Choroid plexus epithelial cell (primary cell): ENCODE measurements at regions not wholly inside any gene's neighbourhood (a gene's known extent, or its start where the extent isn't known, plus 50 kb on each side); places are given as distances from the start of the nearest gene placed in this dataset.
"Not testable (repeated sequence)": the region's sequence is repeated elsewhere in the genome, so short reads cannot be mapped to it uniquely, and the experiment has no call there.

Source experiments
- DNase-seq: peaks from one replicate; pipeline ENCODE4 v3.0.0-alpha.2; 2010; ENCODE audit warnings: low read depth
- H3K4me3 ChIP-seq: 2 replicates; pipeline ENCODE4 v1.5.1; 2011; ENCODE audit warnings: low read depth, mild to moderate bottlenecking, control low read depth, low read length, moderate library complexity
- CTCF ChIP-seq: conservative IDR thresholded peaks from 2 replicates; pipeline ENCODE4 v1.5.1; 2011; ENCODE audit warnings: low read depth, mild to moderate bottlenecking, control low read depth, inconsistent platforms, low read length, moderate library complexity

GRCh38 chr1:14160781-14161180, 437.7 kb upstream of the KAZN start:
- no peak for TF ChIP-seq CTCF
- DNase-seq: peak; percentile 2
- no peak overlapping the region for H3K4me3 ChIP-seq

- no peak for TF ChIP-seq CTCF
- no peak for DNase-seq
- no peak overlapping the region for H3K4me3 ChIP-seq
These were observed 435.2 kb upstream of the KAZN start for GRCh38 chr1:14163246-14163645.

- TF ChIP-seq CTCF: no peak
These were observed 433.1 kb upstream of the KAZN start for GRCh38 chr1:14165371-14165801.

GRCh38 chr1:14167884-14168283, 430.6 kb upstream of the KAZN start:
- no peak for DNase-seq
- no peak for TF ChIP-seq CTCF
- no peak overlapping the region for H3K4me3 ChIP-seq

More at GRCh38 chr1:14165371-14165801, 433.1 kb upstream of the KAZN start:
- no peak overlapping the region for H3K4me3 ChIP-seq
- DNase-seq: no peak

- no peak overlapping the region for H3K4me3 ChIP-seq
- DNase-seq: no peak
- TF ChIP-seq CTCF: no peak
These were observed 430.0 kb upstream of the KAZN start for GRCh38 chr1:14168326-14169063.

- no peak overlapping the region for H3K4me3 ChIP-seq
- no peak for TF ChIP-seq CTCF
- DNase-seq: no peak
These were observed 424.9 kb upstream of the KAZN start for GRCh38 chr1:14173598-14173997.

GRCh38 chr1:14177866-14178265, 420.6 kb upstream of the KAZN start:
- DNase-seq, H3K4me3 ChIP-seq: not testable (repeated sequence)
